LNCAP (cell line): ENCODE measurements at regions not wholly inside any gene's neighbourhood (a gene's known extent, or its start where the extent isn't known, plus 50 kb on each side); places are given as distances from the start of the nearest gene placed in this dataset.
A peak's percentile ranks its signal among the peaks of the same experiment; 100 is the strongest.

Source experiments
- TF ChIP-seq, protein P1 (sequence below): fragments of 450-650 bp; IDR thresholded peaks from 2 replicates; pipeline ENCODE4 v1.5.1; 2017; ENCODE audit warnings: mild to moderate bottlenecking

DNA sequence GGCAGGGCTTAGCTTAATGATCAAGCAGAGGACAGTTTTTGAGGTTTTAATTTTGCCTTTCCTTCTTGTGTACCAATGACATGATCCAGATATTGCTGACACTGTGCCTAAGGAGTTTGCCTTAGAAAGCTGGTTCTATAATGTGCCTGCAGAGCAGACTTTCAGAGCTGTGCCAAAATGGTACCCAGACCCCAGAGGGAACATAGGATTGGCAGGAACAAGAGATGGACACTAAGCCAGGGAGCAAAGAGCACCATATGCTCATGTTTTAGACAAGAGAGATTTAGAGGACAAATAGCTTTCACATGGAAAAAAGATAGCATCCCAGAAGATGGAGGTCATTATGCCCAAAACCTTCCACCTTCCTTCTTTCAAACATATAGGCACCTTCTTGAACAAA lies 1241.5 kb upstream of the SPRY2 start:
- TF ChIP-seq, protein P1, sequence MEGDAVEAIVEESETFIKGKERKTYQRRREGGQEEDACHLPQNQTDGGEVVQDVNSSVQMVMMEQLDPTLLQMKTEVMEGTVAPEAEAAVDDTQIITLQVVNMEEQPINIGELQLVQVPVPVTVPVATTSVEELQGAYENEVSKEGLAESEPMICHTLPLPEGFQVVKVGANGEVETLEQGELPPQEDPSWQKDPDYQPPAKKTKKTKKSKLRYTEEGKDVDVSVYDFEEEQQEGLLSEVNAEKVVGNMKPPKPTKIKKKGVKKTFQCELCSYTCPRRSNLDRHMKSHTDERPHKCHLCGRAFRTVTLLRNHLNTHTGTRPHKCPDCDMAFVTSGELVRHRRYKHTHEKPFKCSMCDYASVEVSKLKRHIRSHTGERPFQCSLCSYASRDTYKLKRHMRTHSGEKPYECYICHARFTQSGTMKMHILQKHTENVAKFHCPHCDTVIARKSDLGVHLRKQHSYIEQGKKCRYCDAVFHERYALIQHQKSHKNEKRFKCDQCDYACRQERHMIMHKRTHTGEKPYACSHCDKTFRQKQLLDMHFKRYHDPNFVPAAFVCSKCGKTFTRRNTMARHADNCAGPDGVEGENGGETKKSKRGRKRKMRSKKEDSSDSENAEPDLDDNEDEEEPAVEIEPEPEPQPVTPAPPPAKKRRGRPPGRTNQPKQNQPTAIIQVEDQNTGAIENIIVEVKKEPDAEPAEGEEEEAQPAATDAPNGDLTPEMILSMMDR, result no peak

DNA sequence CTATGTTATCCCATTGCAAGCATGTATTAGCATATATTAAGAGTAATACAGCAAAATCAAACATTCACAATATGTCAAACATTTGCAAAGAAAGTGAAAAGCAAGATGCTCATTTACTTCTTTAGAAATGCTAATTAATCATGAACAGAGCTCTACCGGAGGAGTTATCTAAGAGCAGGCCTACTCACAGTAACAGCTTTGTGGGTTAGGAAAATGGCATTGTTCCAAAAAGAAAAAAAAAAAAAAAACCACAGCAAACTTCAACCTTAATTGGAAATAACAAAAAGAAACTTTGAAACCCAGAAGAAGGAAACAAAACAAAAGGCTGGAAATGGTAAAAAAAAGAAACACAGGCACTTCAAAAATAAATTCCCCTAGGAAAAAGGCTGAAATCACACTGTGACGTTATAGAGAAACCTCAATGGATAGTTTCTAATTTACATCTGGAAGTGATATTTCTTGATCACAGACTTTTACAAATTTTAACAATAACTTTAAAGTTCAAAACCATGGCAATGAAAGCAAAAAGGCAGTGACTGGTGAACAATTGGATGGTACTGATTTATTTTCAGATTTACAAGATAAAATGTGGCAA lies 1236.8 kb upstream of the SPRY2 start:
- TF ChIP-seq, protein P1, result no peak

DNA sequence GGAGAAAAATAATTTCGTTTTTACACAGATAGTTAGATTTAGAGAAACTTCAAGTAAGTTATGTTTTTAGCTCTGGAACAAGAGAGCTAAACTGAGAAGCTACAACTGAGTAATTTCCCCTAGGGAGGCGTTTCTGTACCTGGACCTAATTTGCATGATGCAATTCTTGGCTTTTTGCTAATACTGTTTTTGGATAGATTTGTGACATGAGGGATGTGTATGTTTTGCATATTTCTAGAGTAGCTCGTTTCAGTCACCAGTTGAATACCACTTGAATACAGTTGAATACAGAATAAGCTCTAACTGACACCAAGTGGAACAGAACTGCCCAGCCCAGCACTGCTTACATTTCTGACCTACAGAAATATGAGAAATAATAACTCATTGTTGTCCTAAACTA lies 1227.9 kb upstream of the SPRY2 start:
- TF ChIP-seq, protein P1, result no peak

DNA sequence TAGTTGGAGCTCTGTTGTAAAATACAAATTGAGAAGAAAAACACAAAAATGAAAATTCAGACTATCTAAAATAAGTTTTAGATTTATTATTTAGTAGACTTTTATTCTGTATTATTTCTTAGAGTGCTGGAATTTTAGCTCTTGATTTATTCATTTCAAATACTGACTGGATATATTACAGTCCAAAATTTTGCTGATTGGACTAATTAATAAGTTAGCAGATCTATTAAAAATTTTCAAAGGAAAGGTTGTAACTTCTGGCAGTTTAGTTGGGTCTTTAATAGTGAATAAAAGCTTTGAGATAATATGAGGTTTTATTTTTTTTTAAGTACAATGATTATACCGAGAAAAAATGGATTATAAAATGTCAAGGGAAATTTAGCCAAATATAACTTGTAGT lies 1224.9 kb upstream of the SPRY2 start:
- TF ChIP-seq, protein P1, result no peak

DNA sequence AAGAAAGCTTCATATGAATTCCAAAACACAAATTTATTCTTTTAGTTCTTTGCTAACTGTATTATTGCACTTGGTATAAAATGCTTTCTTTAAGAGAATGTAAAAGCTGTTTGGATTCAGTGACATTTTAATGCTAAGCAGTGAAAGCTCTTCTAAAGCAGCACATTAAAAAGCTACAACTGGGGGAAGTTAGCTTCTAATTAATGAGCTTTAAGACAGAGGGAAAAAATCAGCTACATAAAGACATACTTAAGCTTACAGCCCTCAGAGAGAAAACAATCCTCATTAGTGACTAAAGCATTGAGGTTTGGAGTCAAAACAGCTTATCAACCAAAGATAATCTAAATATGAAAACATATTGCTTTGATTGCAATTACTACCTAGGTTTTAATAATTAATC lies 1222.2 kb upstream of the SPRY2 start:
- TF ChIP-seq, protein P1, result no peak

DNA sequence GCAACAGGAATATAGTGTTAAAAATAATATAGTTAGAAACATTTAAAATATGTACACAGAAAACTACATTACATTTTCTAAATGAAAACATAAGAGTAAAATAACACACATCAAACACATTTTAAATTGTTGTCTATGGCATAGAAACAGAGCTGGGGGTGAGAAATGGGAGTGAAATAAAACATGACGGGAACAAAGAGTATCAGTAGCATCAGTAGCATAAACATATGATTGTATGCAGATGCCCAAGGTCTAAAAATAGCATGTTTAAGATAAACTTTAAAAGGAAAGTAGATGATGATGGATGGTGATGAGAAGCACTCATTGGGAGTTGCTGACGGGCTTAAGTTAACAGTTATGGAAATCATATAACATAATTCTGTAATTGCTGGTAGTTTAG lies 1221.7 kb upstream of the SPRY2 start:
- TF ChIP-seq, protein P1, result no peak

DNA sequence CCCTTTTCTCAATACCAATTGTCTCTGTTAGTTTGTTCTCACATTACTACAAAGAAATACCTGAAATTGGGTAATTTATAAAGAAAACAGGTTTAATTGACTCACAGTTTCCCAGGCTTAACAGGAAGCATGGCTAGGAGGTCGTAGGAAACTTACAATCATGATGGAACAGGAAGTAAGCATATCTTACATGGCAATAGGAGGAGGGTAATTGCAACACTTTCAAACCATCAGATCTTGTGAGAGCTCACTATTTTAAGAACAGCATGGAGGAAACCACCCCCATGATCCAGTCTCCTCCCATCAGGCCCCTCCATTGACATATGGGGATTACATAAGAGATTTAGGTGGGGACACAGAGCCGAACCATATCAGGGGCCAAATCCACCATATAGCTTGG lies 1210.1 kb upstream of the SPRY2 start:
- TF ChIP-seq, protein P1, result no peak

DNA sequence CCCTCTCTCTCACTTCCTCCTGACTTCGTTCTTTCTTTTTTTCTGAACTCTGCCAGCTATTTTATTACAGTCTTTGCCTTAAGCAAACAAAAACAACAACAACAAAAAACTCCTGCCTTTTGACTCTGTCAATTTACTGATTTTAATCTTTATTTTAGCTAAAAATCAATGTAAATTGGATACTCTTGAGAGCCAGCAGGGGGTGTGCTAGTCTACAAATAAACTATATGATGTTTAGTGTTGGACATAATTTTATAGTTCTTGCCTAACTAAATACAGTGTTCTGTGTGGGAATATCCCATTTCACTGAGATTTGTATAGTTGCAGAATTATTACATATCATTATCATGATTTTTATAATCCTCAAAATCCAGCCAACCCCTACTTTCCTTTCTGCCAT lies 1199.9 kb upstream of the SPRY2 start:
- TF ChIP-seq, protein P1, result peak; percentile 35
